ENCODE measurements at regions not wholly inside any gene's neighbourhood (a gene's known extent, or its start where the extent isn't known, plus 50 kb on each side); places are given as distances from the start of the nearest gene placed in this dataset.

GRCh38 chr11:121241343-121242211 lies 51.0 kb upstream of the SC5D start:
- in situ Hi-C loops (cut with MboI; ENCODE audit: low pct_unique_long_range_greater_than_20kb in 2 of 9, low sequenced_read_pairs in 9 of 9, unreplicated experiment in 9 of 9) = no loop called here
- Histone ChIP-seq H3K27ac (no peak overlapping the region), H3K4me3 (no peak overlapping the region), H3K4me1 (replicated peaks in 1 of 2) (peaks cover 14 to 19% of the 10 kb centered on the region in 2 donors)
- WGBS, 10 experiments = 46 to 67% methylated on average over 3 to 4 of the region's 12 CpGs; no CpG with 5 or more reads in 8 of the 10 experiments
- ATAC-seq (replicated peaks in 6 of 8) = peak in 6 of 8 experiments; percentile 23 to 72 (median 62)
